ENCODE measurements at regions not wholly inside any gene's neighbourhood (a gene's known extent, or its start where the extent isn't known, plus 50 kb on each side); places are given as distances from the start of the nearest gene placed in this dataset.
"Not testable (repeated sequence)": the region's sequence is repeated elsewhere in the genome, so short reads cannot be mapped to it uniquely, and the experiment has no call there.

DNA sequence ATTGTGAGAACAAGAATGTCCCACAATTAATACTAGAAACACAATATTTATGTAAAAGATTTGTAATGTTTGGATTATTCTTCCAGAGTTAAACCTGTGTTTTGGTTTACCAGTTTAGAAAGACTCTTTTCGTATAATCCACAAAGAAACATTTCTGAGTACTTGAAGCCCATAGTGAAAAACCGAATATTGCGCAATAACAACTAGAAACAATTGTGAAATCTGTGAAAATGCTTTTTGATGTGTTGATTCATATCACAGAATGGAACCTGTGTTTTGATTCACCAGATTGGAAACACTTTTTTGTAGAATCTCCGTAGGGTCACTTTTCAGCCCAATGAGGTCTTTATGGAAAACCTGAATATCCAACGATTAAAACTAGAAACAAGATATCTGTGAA lies 386.2 kb downstream of the PRDM9 start:
- no peak for DNase-seq (ENCODE audit: extremely low spot score in 2 of 2)
- Histone ChIP-seq H3K36me3 (no peaks in the 10 kb centered on the region), H3K4me3 (no peak overlapping the region), H3K27me3 (no peaks in the 10 kb centered on the region), H3K27ac (no peak overlapping the region), H3K9me3 (no peaks in the 10 kb centered on the region), H3K4me1 (no peaks in the 10 kb centered on the region)
- TF ChIP-seq, protein P1, sequence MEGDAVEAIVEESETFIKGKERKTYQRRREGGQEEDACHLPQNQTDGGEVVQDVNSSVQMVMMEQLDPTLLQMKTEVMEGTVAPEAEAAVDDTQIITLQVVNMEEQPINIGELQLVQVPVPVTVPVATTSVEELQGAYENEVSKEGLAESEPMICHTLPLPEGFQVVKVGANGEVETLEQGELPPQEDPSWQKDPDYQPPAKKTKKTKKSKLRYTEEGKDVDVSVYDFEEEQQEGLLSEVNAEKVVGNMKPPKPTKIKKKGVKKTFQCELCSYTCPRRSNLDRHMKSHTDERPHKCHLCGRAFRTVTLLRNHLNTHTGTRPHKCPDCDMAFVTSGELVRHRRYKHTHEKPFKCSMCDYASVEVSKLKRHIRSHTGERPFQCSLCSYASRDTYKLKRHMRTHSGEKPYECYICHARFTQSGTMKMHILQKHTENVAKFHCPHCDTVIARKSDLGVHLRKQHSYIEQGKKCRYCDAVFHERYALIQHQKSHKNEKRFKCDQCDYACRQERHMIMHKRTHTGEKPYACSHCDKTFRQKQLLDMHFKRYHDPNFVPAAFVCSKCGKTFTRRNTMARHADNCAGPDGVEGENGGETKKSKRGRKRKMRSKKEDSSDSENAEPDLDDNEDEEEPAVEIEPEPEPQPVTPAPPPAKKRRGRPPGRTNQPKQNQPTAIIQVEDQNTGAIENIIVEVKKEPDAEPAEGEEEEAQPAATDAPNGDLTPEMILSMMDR (IDR thresholded peaks at IDR 0.05): no peak
- TF ChIP-seq POLR2AphosphoS5 (IDR thresholded peaks at IDR 0.05; ENCODE audit: insufficient read depth in 1 of 2, low read depth in 1 of 2): no peak
- TF ChIP-seq POLR2A (IDR thresholded peaks at IDR 0.05): no peak
- intact Hi-C loops (cut with DNase I): no loop called here

DNA sequence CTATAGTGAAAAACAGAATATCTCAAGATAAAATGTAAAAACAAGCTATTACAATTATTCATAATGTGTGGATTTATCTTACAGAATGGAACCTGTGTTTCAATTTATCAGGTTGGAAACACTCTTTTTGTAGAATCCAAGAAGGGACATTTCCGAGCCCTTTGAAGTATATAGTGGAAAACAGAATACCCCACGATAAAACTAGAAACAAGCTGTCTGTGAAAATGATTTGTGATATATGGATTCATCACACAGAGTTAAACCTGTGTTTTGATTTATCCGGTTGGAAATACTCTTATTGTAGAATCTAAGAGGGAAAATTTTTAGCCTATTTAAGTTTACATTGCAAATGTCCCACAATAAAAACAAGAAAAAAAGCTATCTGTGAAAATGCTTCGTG lies 388.2 kb downstream of the PRDM9 start:
- DNase-seq (ENCODE audit: extremely low spot score in 2 of 2): no peak
- no peak overlapping the region for H3K4me3 ChIP-seq
- intact Hi-C loops (cut with DNase I): no loop called here

DNA sequence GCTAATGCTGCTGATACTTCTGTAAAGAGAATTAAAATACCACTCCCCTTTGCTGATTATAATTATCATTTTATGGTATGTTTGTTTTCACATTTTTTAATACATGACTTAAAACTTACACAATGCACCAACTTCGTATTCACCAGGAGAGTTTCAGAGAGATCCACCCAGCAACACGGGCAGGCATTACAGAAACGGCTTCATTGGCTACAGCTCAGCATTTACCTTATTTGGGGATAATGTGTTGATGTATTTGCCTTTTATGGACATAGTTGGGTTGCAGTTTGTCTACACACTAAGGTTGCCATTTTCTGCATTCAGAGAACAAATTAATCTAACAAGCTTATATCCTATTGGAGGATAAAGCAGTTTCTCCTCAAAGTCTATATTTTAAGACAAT lies 423.6 kb downstream of the PRDM9 start:
- intact Hi-C loops (cut with DNase I): no loop called here
- H3K4me1 ChIP-seq: no peaks in the 10 kb centered on the region
- H3K4me3 ChIP-seq: no peak overlapping the region

More for the DNA sequence above, 388.2 kb downstream of the PRDM9 start:
- Histone ChIP-seq H3K27me3 (no peaks in the 10 kb centered on the region), H3K9me3 (no peaks in the 10 kb centered on the region), H3K4me1 (no peaks in the 10 kb centered on the region), H3K27ac (no peak overlapping the region), H3K36me3 (no peaks in the 10 kb centered on the region)
- no peak for TF ChIP-seq POLR2A (IDR thresholded peaks at IDR 0.05)
- TF ChIP-seq, protein P1 (IDR thresholded peaks at IDR 0.05): no peak
- TF ChIP-seq POLR2AphosphoS5 (IDR thresholded peaks at IDR 0.05; ENCODE audit: insufficient read depth in 1 of 2, low read depth in 1 of 2): no peak

DNA sequence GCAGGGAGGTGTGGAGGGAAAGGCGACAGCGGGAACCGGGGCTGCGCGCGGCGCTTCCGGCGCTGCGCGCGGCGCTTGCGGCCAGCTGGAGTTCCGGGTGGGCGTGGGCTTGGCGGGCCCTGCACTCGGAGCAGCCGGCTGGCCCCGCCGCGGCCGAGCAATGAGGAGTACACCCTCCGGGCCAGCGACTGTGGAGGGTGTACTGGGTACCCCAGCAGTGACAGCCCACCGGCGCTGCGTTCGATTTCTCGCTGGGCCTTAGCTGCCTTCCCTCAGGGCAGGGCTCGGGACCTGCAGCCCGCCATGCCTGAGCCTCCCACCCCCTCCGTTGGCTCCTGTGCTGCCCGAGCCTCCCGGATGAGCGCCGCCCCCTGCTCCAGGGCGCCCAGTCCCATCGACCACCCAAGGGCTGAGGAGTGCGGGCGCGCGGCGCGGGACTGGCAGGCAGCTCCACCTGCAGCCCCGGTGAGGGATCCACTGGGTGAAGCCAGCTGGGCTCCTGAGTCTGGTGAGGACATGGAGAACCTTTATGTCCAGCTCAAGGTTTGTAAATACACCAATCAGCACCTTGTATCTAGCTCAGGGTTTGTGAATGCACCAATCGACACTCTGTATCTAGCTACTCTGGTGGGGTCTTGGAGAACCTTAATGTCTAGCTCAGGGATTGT lies 444.0 kb downstream of the PRDM9 start:
- intact Hi-C loops (cut with DNase I): not testable (repeated sequence)

More for the DNA sequence above, 423.6 kb downstream of the PRDM9 start:
- no peaks in the 10 kb centered on the region for H3K36me3 ChIP-seq
- H3K27me3 ChIP-seq: no peaks in the 10 kb centered on the region
- no peak for DNase-seq (ENCODE audit: extremely low spot score in 2 of 2)
- H3K9me3 ChIP-seq: peaks cover 4% of the 10 kb centered on the region
- H3K27ac ChIP-seq: no peak overlapping the region
- no peak for TF ChIP-seq POLR2AphosphoS5 (IDR thresholded peaks at IDR 0.05; ENCODE audit: insufficient read depth in 1 of 2, low read depth in 1 of 2)
- TF ChIP-seq POLR2A (IDR thresholded peaks at IDR 0.05): no peak

DNA sequence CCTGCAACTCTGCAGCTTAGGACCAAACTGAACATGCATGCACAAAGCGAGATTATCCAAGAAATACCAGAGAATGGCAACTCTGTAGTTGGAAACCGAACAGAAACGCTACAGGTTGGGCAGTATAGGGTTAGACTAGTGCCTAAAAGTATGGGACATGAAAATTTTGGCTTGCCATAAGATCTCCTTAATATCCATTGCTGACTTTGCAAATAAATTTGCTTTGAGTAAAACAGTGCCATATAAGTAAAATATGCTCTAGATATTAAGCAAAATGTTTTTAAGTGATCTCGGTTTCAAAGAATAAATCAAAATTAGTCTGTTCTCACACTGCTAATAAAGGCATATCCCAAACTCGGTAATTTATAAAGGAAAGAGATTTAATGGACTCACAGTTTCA lies 456.0 kb downstream of the PRDM9 start:
- TF ChIP-seq POLR2AphosphoS5 (IDR thresholded peaks at IDR 0.05; ENCODE audit: insufficient read depth in 1 of 2, low read depth in 1 of 2): no peak
- no peak for TF ChIP-seq POLR2A (IDR thresholded peaks at IDR 0.05)
- TF ChIP-seq, protein P1 (IDR thresholded peaks at IDR 0.05): no peak
- no peak overlapping the region for H3K27ac ChIP-seq
- H3K9me3 ChIP-seq: no peaks in the 10 kb centered on the region
- H3K27me3 ChIP-seq: no peaks in the 10 kb centered on the region
- H3K4me1 ChIP-seq: no peaks in the 10 kb centered on the region
- H3K4me3 ChIP-seq: no peak overlapping the region
- no peaks in the 10 kb centered on the region for H3K36me3 ChIP-seq
- intact Hi-C loops (cut with DNase I): no loop called here
- DNase-seq (ENCODE audit: extremely low spot score in 2 of 2): no peak

More for the DNA sequence above, 444.0 kb downstream of the PRDM9 start:
- H3K4me1 ChIP-seq; DNase-seq (ENCODE audit: extremely low spot score in 2 of 2); H3K9me3 ChIP-seq; H3K27me3 ChIP-seq; H3K36me3 ChIP-seq; H3K27ac ChIP-seq: not testable (repeated sequence)
- H3K4me3 ChIP-seq: peak overlapping the region in 1 of 2 donors; percentile 2

DNA sequence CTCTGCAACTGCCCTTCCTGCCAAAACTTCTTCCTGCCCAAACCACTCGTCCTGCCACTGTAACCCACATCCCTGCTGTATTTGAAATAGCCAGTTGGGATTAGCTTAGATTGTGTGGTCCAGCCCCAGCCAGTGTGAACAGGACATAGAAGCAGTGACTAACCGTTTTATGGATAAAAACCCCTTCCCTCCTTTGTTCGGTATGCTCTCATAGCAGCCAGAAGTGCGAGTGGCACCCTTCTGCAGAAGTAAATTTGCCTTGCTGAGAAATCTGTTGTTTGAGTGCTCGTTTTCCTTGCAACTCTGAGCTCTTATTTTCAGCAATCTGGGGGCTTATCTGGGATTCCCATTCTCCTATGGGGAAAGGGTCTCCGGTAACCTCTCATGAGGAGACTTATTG lies 470.0 kb downstream of the PRDM9 start:
- TF ChIP-seq POLR2AphosphoS5 (IDR thresholded peaks at IDR 0.05; ENCODE audit: insufficient read depth in 1 of 2, low read depth in 1 of 2) (no peak), POLR2A (IDR thresholded peaks at IDR 0.05) (no peak)
- TF ChIP-seq, protein P1 (IDR thresholded peaks at IDR 0.05): no peak
- Histone ChIP-seq H3K36me3 (no peaks in the 10 kb centered on the region), H3K27ac (no peak overlapping the region), H3K9me3 (no peaks in the 10 kb centered on the region), H3K4me3 (no peak overlapping the region), H3K27me3 (no peaks in the 10 kb centered on the region), H3K4me1 (no peaks in the 10 kb centered on the region)
- intact Hi-C loops (cut with DNase I): no loop called here
- DNase-seq (ENCODE audit: extremely low spot score in 2 of 2): no peak
